ENCODE measurements at regions not wholly inside any gene's neighbourhood (a gene's known extent, or its start where the extent isn't known, plus 50 kb on each side); places are given as distances from the start of the nearest gene placed in this dataset.

DNA sequence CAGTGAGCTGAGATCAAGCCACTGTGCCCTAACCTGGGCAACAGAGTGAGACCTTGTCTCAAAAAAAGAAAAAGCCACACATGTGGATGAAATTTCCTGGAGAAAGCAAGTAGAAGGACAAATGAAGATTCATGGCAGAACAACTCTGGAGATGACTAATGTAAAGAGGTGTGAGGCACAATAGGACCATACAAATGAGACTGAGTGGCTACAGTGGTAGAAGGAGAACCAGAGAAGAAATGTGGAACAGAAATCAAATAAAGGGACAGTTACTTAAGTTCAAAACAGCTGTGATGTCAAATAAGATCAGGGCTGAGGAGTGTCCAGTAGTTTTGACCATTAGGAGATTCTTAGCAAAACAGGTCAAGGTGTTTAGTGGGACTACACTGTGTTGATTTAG is 130.9 kb upstream of the CDK6 start:
- TF ChIP-seq, protein P1, sequence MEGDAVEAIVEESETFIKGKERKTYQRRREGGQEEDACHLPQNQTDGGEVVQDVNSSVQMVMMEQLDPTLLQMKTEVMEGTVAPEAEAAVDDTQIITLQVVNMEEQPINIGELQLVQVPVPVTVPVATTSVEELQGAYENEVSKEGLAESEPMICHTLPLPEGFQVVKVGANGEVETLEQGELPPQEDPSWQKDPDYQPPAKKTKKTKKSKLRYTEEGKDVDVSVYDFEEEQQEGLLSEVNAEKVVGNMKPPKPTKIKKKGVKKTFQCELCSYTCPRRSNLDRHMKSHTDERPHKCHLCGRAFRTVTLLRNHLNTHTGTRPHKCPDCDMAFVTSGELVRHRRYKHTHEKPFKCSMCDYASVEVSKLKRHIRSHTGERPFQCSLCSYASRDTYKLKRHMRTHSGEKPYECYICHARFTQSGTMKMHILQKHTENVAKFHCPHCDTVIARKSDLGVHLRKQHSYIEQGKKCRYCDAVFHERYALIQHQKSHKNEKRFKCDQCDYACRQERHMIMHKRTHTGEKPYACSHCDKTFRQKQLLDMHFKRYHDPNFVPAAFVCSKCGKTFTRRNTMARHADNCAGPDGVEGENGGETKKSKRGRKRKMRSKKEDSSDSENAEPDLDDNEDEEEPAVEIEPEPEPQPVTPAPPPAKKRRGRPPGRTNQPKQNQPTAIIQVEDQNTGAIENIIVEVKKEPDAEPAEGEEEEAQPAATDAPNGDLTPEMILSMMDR (IDR thresholded peaks at IDR 0.05; ENCODE audit: poor library complexity, severe bottlenecking), result no peak
- TF ChIP-seq POLR2AphosphoS5 (IDR thresholded peaks at IDR 0.05) (no peak), EZH2 (IDR thresholded peaks at IDR 0.05; ENCODE audit: borderline replicate concordance, insufficient read depth, low read length, poor library complexity, severe bottlenecking) (no peak), EP300 (conservative IDR thresholded peaks at IDR 0.05; ENCODE audit: poor library complexity, severe bottlenecking) (no peak), REST (IDR thresholded peaks at IDR 0.05; ENCODE audit: borderline replicate concordance) (no peak), RAD21 (conservative IDR thresholded peaks at IDR 0.05) (no peak), TAF1 (IDR thresholded peaks at IDR 0.05; ENCODE audit: low read depth) (no peak), MXI1 (conservative IDR thresholded peaks at IDR 0.05; ENCODE audit: poor library complexity, severe bottlenecking) (no peak), SMC3 (conservative IDR thresholded peaks at IDR 0.05; ENCODE audit: poor library complexity) (no peak)

Data from neural cell (in vitro differentiated cells).